ENCODE measurements at regions not wholly inside any gene's neighbourhood (a gene's known extent, or its start where the extent isn't known, plus 50 kb on each side); places are given as distances from the start of the nearest gene placed in this dataset.

- Histone ChIP-seq H3K36me3 (no peaks in the 10 kb centered on the region), H3K4me3 (peak overlapping the region; percentile 69 to 84 (median 75)), H3K9me3 (no peaks in the 10 kb centered on the region), H3K27me3 (no peaks in the 10 kb centered on the region), H3K27ac (replicated peaks in 1 of 4) (peak overlapping the region in 2 of 4 donors; percentile 60 to 62), H3K4me1 (peaks cover 7 to 19% (median 15%) of the 10 kb centered on the region in 4 donors)
- no peak for DNase-seq (ENCODE audit: extremely low spot score)
- 2% methylated on average over 18 of the region's 18 CpGs for WGBS
- intact Hi-C loops (cut with DNase I) = no loop called here
- no peak for TF ChIP-seq POLR2AphosphoS5 (IDR thresholded peaks at IDR 0.05)
- no peak for TF ChIP-seq EP300 (IDR thresholded peaks at IDR 0.05)
- TF ChIP-seq POLR2A (IDR thresholded peaks at IDR 0.05; ENCODE audit: low read depth) = no peak
Measured at GRCh38 chr16:72664056-72664508, 383.8 kb downstream of the ZFHX3 start.

GRCh38 chr16:72658888-72659717 lies 388.8 kb downstream of the ZFHX3 start:
- no peak overlapping the region for H3K27ac ChIP-seq (replicated peaks in 1 of 4)
- H3K4me3 ChIP-seq = no peak overlapping the region
- no peak for DNase-seq (ENCODE audit: extremely low spot score)
- no peaks in the 10 kb centered on the region for H3K36me3 ChIP-seq
- intact Hi-C loops (cut with DNase I) = no loop called here
- WGBS = 91% methylated on average over 5 of the region's 5 CpGs
- H3K4me1 ChIP-seq = peaks cover 6 to 7% (median 7%) of the 10 kb centered on the region in 4 donors
- H3K9me3 ChIP-seq = no peaks in the 10 kb centered on the region
- no peak for TF ChIP-seq POLR2A (IDR thresholded peaks at IDR 0.05; ENCODE audit: low read depth)
- TF ChIP-seq POLR2AphosphoS5 (IDR thresholded peaks at IDR 0.05) = no peak
- no peak for TF ChIP-seq CTCF (IDR thresholded peaks at IDR 0.05)
- no peak for TF ChIP-seq EP300 (IDR thresholded peaks at IDR 0.05)
- H3K27me3 ChIP-seq = no peaks in the 10 kb centered on the region

GRCh38 chr16:72657791-72658190 lies 390.1 kb downstream of the ZFHX3 start:
- H3K36me3 ChIP-seq = no peaks in the 10 kb centered on the region
- no peak for DNase-seq (ENCODE audit: extremely low spot score)
- intact Hi-C loops (cut with DNase I) = no loop called here
- no peaks in the 10 kb centered on the region for H3K27me3 ChIP-seq
- no peaks in the 10 kb centered on the region for H3K9me3 ChIP-seq
- no peak for TF ChIP-seq POLR2AphosphoS5 (IDR thresholded peaks at IDR 0.05)
- no peak for TF ChIP-seq CTCF (IDR thresholded peaks at IDR 0.05)
- TF ChIP-seq POLR2A (IDR thresholded peaks at IDR 0.05; ENCODE audit: low read depth) = no peak
- TF ChIP-seq EP300 (IDR thresholded peaks at IDR 0.05) = no peak
- H3K4me1 ChIP-seq = no peaks in the 10 kb centered on the region
- no peak overlapping the region for H3K27ac ChIP-seq (replicated peaks in 1 of 4)
- no peak overlapping the region for H3K4me3 ChIP-seq

GRCh38 chr16:72657164-72657563 lies 390.8 kb downstream of the ZFHX3 start:
- Histone ChIP-seq H3K27me3 (no peaks in the 10 kb centered on the region), H3K4me3 (no peak overlapping the region), H3K9me3 (no peaks in the 10 kb centered on the region), H3K4me1 (no peaks in the 10 kb centered on the region), H3K27ac (replicated peaks in 1 of 4) (no peak overlapping the region), H3K36me3 (no peaks in the 10 kb centered on the region)
- intact Hi-C loops (cut with DNase I) = no loop called here
- TF ChIP-seq POLR2AphosphoS5 (IDR thresholded peaks at IDR 0.05) = no peak
- DNase-seq (ENCODE audit: extremely low spot score) = no peak
- WGBS = 96% methylated on average over 1 of the region's 1 CpG

- DNase-seq (ENCODE audit: extremely low spot score) = no peak
- no peaks in the 10 kb centered on the region for H3K36me3 ChIP-seq
- intact Hi-C loops (cut with DNase I) = no loop called here
- no peaks in the 10 kb centered on the region for H3K9me3 ChIP-seq
- no peak overlapping the region for H3K4me3 ChIP-seq
- no peak overlapping the region for H3K27ac ChIP-seq (replicated peaks in 1 of 4)
- no peaks in the 10 kb centered on the region for H3K27me3 ChIP-seq
- H3K4me1 ChIP-seq = no peaks in the 10 kb centered on the region
- TF ChIP-seq EP300 (IDR thresholded peaks at IDR 0.05) (no peak), POLR2A (IDR thresholded peaks at IDR 0.05; ENCODE audit: low read depth) (no peak), POLR2AphosphoS5 (IDR thresholded peaks at IDR 0.05) (no peak), CTCF (IDR thresholded peaks at IDR 0.05) (no peak)
Measured at GRCh38 chr16:72654535-72654934, 393.4 kb downstream of the ZFHX3 start.

Data from esophagus muscularis mucosa (tissue), 4 donors.